A549 (cell line): ENCODE measurements at regions not wholly inside any gene's neighbourhood (a gene's known extent, or its start where the extent isn't known, plus 50 kb on each side); places are given as distances from the start of the nearest gene placed in this dataset.

Experiments
- CEBPB ChIP-seq, 2 experiments: fragments of >200 bp in 1 of 2; sonication (Bioruptor Twin) in 1 of 2; formaldehyde crosslinking in 1 of 2; IDR thresholded peaks; 2 replicates each; pipeline ENCODE4 v1.6.1; 2012 to 2016
- EP300 ChIP-seq, 2 experiments: fragments of >200 bp; sonication (Bioruptor Twin); formaldehyde crosslinking; IDR thresholded peaks; 2 replicates in 1 of 2; 3 replicates in 1 of 2; pipeline ENCODE4 v1.6.1; 2016 to 2017
- JUNB ChIP-seq: fragments of >200 bp; sonication (Bioruptor Twin); formaldehyde crosslinking; IDR thresholded peaks from 2 replicates; pipeline ENCODE4 v1.6.1; 2016
- MAFK ChIP-seq: fragments of 450-650 bp; IDR thresholded peaks from 2 replicates; pipeline ENCODE4 v1.6.1; 2014; ENCODE audit not compliant: partially characterized antibody
- POLR2A ChIP-seq: IDR thresholded peaks from 2 replicates; pipeline ENCODE4 v1.6.1; 2012; ENCODE audit warnings: mild to moderate bottlenecking, low read length
- TF ChIP-seq, protein P1 (sequence below): fragments of 200-600 bp; sonication (generic); IDR thresholded peaks from 2 replicates; pipeline ENCODE4 v1.6.1; 2016; ENCODE audit warnings: antibody characterized with exemption, mild to moderate bottlenecking, moderate library complexity
- TF ChIP-seq, protein P2 (sequence below): fragments of >200 bp; sonication (Bioruptor Twin); formaldehyde crosslinking; IDR thresholded peaks from 3 replicates; pipeline ENCODE4 v1.5.1; 2016

DNA sequence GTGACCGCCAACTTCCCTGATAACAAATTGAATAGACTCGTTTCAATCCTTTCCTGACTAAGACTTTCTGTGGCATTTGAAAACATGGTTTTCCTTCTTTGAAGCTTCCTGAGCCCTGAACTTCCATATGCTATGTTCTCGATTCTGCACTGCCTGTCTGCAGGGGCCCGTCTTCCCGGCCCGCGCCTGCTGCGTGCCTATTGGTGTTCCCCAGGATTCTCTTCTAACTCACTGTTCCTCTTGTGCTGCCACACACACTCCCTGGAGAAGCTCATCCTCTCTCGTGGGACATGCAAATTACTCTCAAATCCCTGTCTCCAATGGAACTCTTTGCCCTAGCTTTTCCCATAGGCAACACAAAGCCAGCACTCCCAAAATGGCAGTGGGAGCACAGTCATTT lies 262.9 kb upstream of the GATB start:
- TF ChIP-seq JUNB, result no peak
- no peak for TF ChIP-seq EP300 (IDR thresholded peaks at IDR 0.05)
- TF ChIP-seq, protein P1, sequence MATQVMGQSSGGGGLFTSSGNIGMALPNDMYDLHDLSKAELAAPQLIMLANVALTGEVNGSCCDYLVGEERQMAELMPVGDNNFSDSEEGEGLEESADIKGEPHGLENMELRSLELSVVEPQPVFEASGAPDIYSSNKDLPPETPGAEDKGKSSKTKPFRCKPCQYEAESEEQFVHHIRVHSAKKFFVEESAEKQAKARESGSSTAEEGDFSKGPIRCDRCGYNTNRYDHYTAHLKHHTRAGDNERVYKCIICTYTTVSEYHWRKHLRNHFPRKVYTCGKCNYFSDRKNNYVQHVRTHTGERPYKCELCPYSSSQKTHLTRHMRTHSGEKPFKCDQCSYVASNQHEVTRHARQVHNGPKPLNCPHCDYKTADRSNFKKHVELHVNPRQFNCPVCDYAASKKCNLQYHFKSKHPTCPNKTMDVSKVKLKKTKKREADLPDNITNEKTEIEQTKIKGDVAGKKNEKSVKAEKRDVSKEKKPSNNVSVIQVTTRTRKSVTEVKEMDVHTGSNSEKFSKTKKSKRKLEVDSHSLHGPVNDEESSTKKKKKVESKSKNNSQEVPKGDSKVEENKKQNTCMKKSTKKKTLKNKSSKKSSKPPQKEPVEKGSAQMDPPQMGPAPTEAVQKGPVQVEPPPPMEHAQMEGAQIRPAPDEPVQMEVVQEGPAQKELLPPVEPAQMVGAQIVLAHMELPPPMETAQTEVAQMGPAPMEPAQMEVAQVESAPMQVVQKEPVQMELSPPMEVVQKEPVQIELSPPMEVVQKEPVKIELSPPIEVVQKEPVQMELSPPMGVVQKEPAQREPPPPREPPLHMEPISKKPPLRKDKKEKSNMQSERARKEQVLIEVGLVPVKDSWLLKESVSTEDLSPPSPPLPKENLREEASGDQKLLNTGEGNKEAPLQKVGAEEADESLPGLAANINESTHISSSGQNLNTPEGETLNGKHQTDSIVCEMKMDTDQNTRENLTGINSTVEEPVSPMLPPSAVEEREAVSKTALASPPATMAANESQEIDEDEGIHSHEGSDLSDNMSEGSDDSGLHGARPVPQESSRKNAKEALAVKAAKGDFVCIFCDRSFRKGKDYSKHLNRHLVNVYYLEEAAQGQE, result no peak
- no peak for TF ChIP-seq POLR2A
- TF ChIP-seq, protein P2, sequence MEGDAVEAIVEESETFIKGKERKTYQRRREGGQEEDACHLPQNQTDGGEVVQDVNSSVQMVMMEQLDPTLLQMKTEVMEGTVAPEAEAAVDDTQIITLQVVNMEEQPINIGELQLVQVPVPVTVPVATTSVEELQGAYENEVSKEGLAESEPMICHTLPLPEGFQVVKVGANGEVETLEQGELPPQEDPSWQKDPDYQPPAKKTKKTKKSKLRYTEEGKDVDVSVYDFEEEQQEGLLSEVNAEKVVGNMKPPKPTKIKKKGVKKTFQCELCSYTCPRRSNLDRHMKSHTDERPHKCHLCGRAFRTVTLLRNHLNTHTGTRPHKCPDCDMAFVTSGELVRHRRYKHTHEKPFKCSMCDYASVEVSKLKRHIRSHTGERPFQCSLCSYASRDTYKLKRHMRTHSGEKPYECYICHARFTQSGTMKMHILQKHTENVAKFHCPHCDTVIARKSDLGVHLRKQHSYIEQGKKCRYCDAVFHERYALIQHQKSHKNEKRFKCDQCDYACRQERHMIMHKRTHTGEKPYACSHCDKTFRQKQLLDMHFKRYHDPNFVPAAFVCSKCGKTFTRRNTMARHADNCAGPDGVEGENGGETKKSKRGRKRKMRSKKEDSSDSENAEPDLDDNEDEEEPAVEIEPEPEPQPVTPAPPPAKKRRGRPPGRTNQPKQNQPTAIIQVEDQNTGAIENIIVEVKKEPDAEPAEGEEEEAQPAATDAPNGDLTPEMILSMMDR, result no peak
- no peak for TF ChIP-seq MAFK
- no peak for TF ChIP-seq CEBPB (IDR thresholded peaks at IDR 0.05)
